SK-N-SH (cell line): ENCODE measurements at regions not wholly inside any gene's neighbourhood (a gene's known extent, or its start where the extent isn't known, plus 50 kb on each side); places are given as distances from the start of the nearest gene placed in this dataset.

Experiments used
- CTCF ChIA-PET: fragments of 300-600, 350-600 bp; formaldehyde crosslinking; extraction: SDS; loops from one replicate; lab custom pipeline; 2021; lab: Yijun Ruan, JAX
- POLR2A ChIA-PET: fragments of 350-600 bp; sonication (Branson Sonifier 250); formaldehyde crosslinking; extraction: SDS; loops from one replicate; lab custom pipeline; 2020; ENCODE audit warnings: antibody characterized with exemption, inconsistent platforms; lab: Yijun Ruan, JAX
- DNase-seq: peaks from one replicate; pipeline ENCODE4 v3.0.0; 2012
- H2AFZ ChIP-seq: fragments of 200-600 bp; sonication (generic); 2 replicates; pipeline ENCODE4 v1.8.1; 2016; ENCODE audit warnings: antibody characterized with exemption, mild to moderate bottlenecking, low read depth
- H3F3A ChIP-seq: fragments of 200-600 bp; sonication (generic); replicated peaks from 2 replicates; pipeline ENCODE3; 2016; ENCODE audit warnings: antibody characterized with exemption, mild to moderate bottlenecking; ENCODE audit not compliant: insufficient read depth
- H3K27ac ChIP-seq, 2 experiments: fragments of 200-500 bp in 1 of 2; fragments of 200-600 bp in 1 of 2; sonication (Bioruptor generic) in 1 of 2; sonication (generic), shearing (Covaris generic) in 1 of 2; 2 replicates each; pipeline versions ENCODE4 v1.5.1 to v1.6.1; 2014 to 2016; ENCODE audit warnings: low read depth in 2 of 2, inconsistent platforms in 1 of 2, low read length in 1 of 2, mild to moderate bottlenecking in 1 of 2, mixed read lengths in 1 of 2
- H3K27me3 ChIP-seq: fragments of 200-600 bp; sonication (generic), shearing (Covaris generic); 2 replicates; pipeline ENCODE4 v1.6.1; 2016; ENCODE audit warnings: mixed run types; ENCODE audit not compliant: insufficient read depth
- H3K36me3 ChIP-seq, 2 experiments: fragments of 200-500 bp in 1 of 2; fragments of 200-600 bp in 1 of 2; sonication (Bioruptor generic) in 1 of 2; sonication (generic) in 1 of 2; replicated peaks in 1 of 2; 2 replicates each; pipeline versions ENCODE3 to v1.5.1; 2014 to 2016; ENCODE audit warnings: low read length in 1 of 2, mild to moderate bottlenecking in 1 of 2; ENCODE audit not compliant: insufficient read depth in 2 of 2, control insufficient read depth in 1 of 2
- H3K4me1 ChIP-seq, 2 experiments: fragments of 200-500 bp in 1 of 2; fragments of 200-600 bp in 1 of 2; sonication (Bioruptor generic) in 1 of 2; sonication (generic), shearing (Covaris generic) in 1 of 2; 2 replicates each; pipeline versions ENCODE4 v1.5.1 to v1.6.1; 2014 to 2016; ENCODE audit warnings: low read depth in 1 of 2, low read length in 1 of 2, mixed run types in 1 of 2; ENCODE audit not compliant: insufficient read depth in 2 of 2, control insufficient read depth in 1 of 2
- H3K4me2 ChIP-seq: fragments of 200-600 bp; sonication (generic), shearing (Covaris generic); 2 replicates; pipeline ENCODE4 v1.6.1; 2017; ENCODE audit warnings: mixed run types
- H3K4me3 ChIP-seq, 2 experiments: fragments of 200-500 bp in 1 of 2; fragments of 200-600 bp in 1 of 2; sonication (Bioruptor generic) in 1 of 2; sonication (generic), shearing (Covaris generic) in 1 of 2; 2 replicates each; pipeline versions ENCODE4 v1.5.1 to v1.8.1; 2014 to 2016; ENCODE audit warnings: low read depth in 2 of 2, inconsistent platforms in 1 of 2, low read length in 1 of 2, mild to moderate bottlenecking in 1 of 2, mixed read lengths in 1 of 2, moderate library complexity in 1 of 2
- H3K79me2 ChIP-seq: fragments of 200-600 bp; sonication (generic); 2 replicates; pipeline ENCODE4 v1.8.1; 2017; ENCODE audit warnings: mild to moderate bottlenecking; ENCODE audit not compliant: insufficient read depth
- H3K9ac ChIP-seq: fragments of 200-600 bp; sonication (generic); 2 replicates; pipeline ENCODE4 v1.6.1; 2017; ENCODE audit warnings: mixed run types
- H3K9me2 ChIP-seq: fragments of 200-600 bp; sonication (generic); 2 replicates; pipeline ENCODE4 v1.6.1; 2017; ENCODE audit warnings: mixed run types
- H3K9me3 ChIP-seq: fragments of 200-600 bp; sonication (generic); 2 replicates; pipeline ENCODE4 v1.6.1; 2017; ENCODE audit warnings: mixed run types, mild to moderate bottlenecking, moderate library complexity
- H4K20me1 ChIP-seq: fragments of 200-600 bp; sonication (generic); 2 replicates; pipeline ENCODE4 v1.6.1; 2017; ENCODE audit warnings: mild to moderate bottlenecking, mixed run types; ENCODE audit not compliant: insufficient read depth
- CHD2 ChIP-seq: fragments of 150-350 bp; IDR thresholded peaks from 2 replicates; pipeline ENCODE4 v1.6.1; 2018; ENCODE audit warnings: low read length; ENCODE audit not compliant: partially characterized antibody
- ELF1 ChIP-seq: IDR thresholded peaks from 2 replicates; pipeline ENCODE4 v1.4.0; 2012
- EZH2phosphoT487 ChIP-seq: fragments of 200-600 bp; sonication (generic); IDR thresholded peaks from 2 replicates; pipeline ENCODE4 v1.6.1; 2017; ENCODE audit warnings: low read depth, mixed run types, mild to moderate bottlenecking, antibody characterized with exemption, moderate library complexity, borderline replicate concordance
- FOXJ3 ChIP-seq: sonication (generic); formaldehyde crosslinking; IDR thresholded peaks from 2 replicates; pipeline ENCODE4 v1.5.1; 2020; ENCODE audit warnings: mild to moderate bottlenecking, missing genetic modification reagents
- MEF2A ChIP-seq: IDR thresholded peaks from 2 replicates; pipeline ENCODE4 v1.4.0; 2012; ENCODE audit warnings: low read depth, borderline replicate concordance
- MXI1 ChIP-seq: IDR thresholded peaks from 2 replicates; pipeline ENCODE4 v1.6.1; 2012; ENCODE audit warnings: mild to moderate bottlenecking, low read depth, low read length, improper control_type of control experiment
- NRF1 ChIP-seq: IDR thresholded peaks from 2 replicates; pipeline ENCODE4 v1.6.1; 2012; ENCODE audit warnings: low read depth, mild to moderate bottlenecking, low read length
- RAD21 ChIP-seq: IDR thresholded peaks from 2 replicates; pipeline ENCODE4 v1.6.1; 2012; ENCODE audit warnings: mild to moderate bottlenecking, low read length
- RFX5 ChIP-seq: IDR thresholded peaks from 2 replicates; pipeline ENCODE4 v1.6.1; 2012; ENCODE audit warnings: mild to moderate bottlenecking, improper control_type of control experiment, low read length
- RXRA ChIP-seq: IDR thresholded peaks from 2 replicates; pipeline ENCODE4 v1.4.0; 2012; ENCODE audit warnings: low read depth, mild to moderate bottlenecking, borderline replicate concordance
- SMC3 ChIP-seq: IDR thresholded peaks from 2 replicates; pipeline ENCODE4 v1.6.1; 2012; ENCODE audit warnings: low read depth, low read length, improper control_type of control experiment
- TAF1 ChIP-seq: IDR thresholded peaks from 2 replicates; pipeline ENCODE4 v1.6.1; 2012; ENCODE audit warnings: low read depth, mild to moderate bottlenecking, low read length, moderate library complexity, borderline replicate concordance
- USF1 ChIP-seq: IDR thresholded peaks from 2 replicates; pipeline ENCODE4 v1.4.0; 2012; ENCODE audit warnings: low read depth, borderline replicate concordance
- USF2 ChIP-seq: fragments of 150-350 bp; IDR thresholded peaks from 2 replicates; pipeline ENCODE4 v1.6.1; 2017; ENCODE audit warnings: antibody characterized with exemption, low read length, low read depth, borderline replicate concordance
- WGBS: methylation state at CpG from one replicate; pipeline ENCODE4 v1.1.6; 2017; ENCODE audit warnings: low lambda C conversion rate; 5-methylcytosine and 5-hydroxymethylcytosine counted together

DNA sequence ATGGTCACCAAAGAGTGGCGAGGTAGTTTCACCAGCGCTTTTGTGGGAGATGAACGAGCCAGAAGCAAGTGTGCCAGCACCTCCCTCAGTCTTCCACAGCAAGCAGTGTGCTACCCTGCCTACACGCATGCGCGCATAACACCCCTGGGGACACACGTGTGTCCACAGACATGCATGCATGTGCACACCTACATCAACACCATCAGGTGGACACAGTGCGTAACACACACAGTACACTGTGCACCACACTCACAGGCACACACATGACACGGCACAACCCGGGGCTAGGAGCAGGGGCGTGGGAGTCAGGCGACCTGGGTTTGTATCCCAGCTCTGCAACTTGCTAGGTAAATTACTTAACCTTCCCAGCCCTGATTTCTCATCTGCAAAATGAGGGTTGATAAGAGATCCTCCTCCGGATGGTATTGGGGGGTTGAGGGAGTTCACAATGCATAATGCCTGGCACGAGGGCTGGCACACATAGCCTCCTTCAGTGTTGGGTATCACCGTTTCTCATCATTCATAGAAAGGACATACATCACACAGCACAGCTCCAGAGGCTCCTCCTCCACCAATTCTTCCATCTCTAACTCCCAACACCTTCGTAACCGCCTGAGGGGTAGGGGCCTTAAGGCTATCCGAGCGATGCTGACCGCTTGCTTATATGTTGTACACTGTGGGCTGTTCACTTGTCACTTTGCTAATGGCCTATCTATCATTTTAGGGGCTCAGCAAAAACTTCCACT lies 174.9 kb downstream of the SMAD6 start:
- Histone ChIP-seq H2AFZ (no peak overlapping the region), H3K27me3 (no peaks in the 10 kb centered on the region), H3K9me2 (no peaks in the 10 kb centered on the region), H3K9ac (no peak overlapping the region), H3F3A (peaks cover 4% of the 10 kb centered on the region), H3K4me2 (no peak overlapping the region), H3K27ac (no peak overlapping the region), H4K20me1 (no peaks in the 10 kb centered on the region), H3K4me3 (no peak overlapping the region), H3K79me2 (no peaks in the 10 kb centered on the region), H3K36me3 (no peaks in the 10 kb centered on the region), H3K4me1 (peaks cover 0 to 6% of the 10 kb centered on the region in 2 experiments; a peak in 2 of 4 replicates), H3K9me3 (no peaks in the 10 kb centered on the region)
- ChIA-PET CTCF (interaction anchor here (1.0 kb wide), 1 partner anchor 14 kb away, joined by 5 read pairs; no protein-coding TSS in a partner anchor), POLR2A (no interaction called here)
- WGBS: 89% methylated on average over 20 of the region's 20 CpGs
- TF ChIP-seq NRF1: no peak
- TF ChIP-seq CHD2: no peak
- DNase-seq: no peak

DNA sequence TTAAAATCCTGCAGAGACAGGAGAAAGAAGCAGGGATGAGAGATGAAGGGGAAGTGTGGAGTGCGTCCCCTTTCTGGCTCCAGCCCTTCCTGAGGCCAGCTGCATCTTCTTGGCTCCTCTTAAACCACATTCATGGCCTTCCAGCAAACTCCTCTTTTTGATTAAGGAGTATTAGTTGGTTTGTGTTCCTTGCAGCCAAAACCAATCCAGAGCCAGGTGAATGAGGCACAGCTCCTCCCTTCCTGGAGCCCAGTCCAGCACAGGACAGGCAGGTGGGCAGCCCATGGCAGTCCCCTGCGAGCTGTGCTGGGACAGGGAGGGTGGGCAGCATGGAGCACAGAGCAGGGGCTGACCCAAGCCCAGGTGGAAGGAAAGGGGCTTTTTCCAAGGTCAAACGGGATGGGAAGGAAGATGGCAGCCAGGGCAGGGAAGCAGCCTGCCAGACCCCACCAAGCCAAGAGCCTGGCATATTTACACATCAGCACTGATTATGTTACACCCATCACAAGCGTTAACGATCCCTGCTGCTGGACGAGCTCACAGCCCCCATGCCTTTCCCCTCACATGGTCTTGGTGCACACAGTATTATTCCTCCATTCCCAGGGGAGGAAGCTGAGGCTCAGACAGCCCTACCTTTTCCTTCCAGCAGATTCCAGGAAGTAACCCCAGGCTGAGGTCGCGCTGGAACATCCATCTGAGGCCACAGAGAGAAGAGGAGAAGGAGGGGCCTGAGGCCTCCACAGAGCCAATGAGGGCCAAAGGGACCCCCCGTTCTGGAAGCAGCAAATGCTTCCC lies 175.6 kb downstream of the SMAD6 start:
- H3K4me2 ChIP-seq: no peak overlapping the region
- H2AFZ ChIP-seq: no peak overlapping the region
- H3K36me3 ChIP-seq: no peaks in the 10 kb centered on the region
- 92% methylated on average over 6 of the region's 9 CpGs for WGBS
- no peak overlapping the region for H3K9ac ChIP-seq
- no peaks in the 10 kb centered on the region for H3K9me2 ChIP-seq
- TF ChIP-seq USF2: no peak
- TF ChIP-seq RXRA: no peak
- no peak for TF ChIP-seq NRF1
- TF ChIP-seq USF1: no peak
- no peak for TF ChIP-seq SMC3
- no peak for TF ChIP-seq MEF2A
- TF ChIP-seq MXI1: no peak
- no peak for TF ChIP-seq TAF1
- no peak for TF ChIP-seq FOXJ3
- TF ChIP-seq EZH2phosphoT487: no peak
- no peak for TF ChIP-seq ELF1
- no peak for TF ChIP-seq RAD21
- no peak for TF ChIP-seq RFX5
- peaks cover 3 to 14% of the 10 kb centered on the region in 2 experiments; a peak in 3 of 4 replicates for H3K4me1 ChIP-seq
- no peak overlapping the region for H3K27ac ChIP-seq
- peaks cover 9% of the 10 kb centered on the region for H3F3A ChIP-seq
- no peaks in the 10 kb centered on the region for H3K9me3 ChIP-seq
- H3K27me3 ChIP-seq: no peaks in the 10 kb centered on the region
- DNase-seq: no peak
- H4K20me1 ChIP-seq: no peaks in the 10 kb centered on the region
- ChIA-PET POLR2A (no interaction called here), CTCF (interaction anchor here (1.0 kb wide), 1 partner anchor 15 kb away, joined by 5 read pairs; no protein-coding TSS in a partner anchor)
- no peaks in the 10 kb centered on the region for H3K79me2 ChIP-seq
- no peak overlapping the region for H3K4me3 ChIP-seq
